Trophoblast cell (in vitro differentiated cells and primary cell): ENCODE measurements at regions not wholly inside any gene's neighbourhood (a gene's known extent, or its start where the extent isn't known, plus 50 kb on each side); places are given as distances from the start of the nearest gene placed in this dataset.
"Not testable (repeated sequence)": the region's sequence is repeated elsewhere in the genome, so short reads cannot be mapped to it uniquely, and the experiment has no call there.

ENCODE experiments used
- DNase-seq, 2 donors: peaks; one replicate each; pipeline ENCODE4 v3.0.0-alpha.2; 2016
- H2AFZ ChIP-seq: 2 replicates; pipeline ENCODE4 v1.6.1; 2013; ENCODE audit warnings: low read length, moderate library complexity, mild to moderate bottlenecking; ENCODE audit not compliant: insufficient read depth, poor library complexity
- H2AK5ac ChIP-seq: 2 replicates; pipeline ENCODE4 v1.6.1; 2013; ENCODE audit warnings: mild to moderate bottlenecking, low read length
- H2BK120ac ChIP-seq: 2 replicates; pipeline ENCODE4 v1.6.1; 2013; ENCODE audit warnings: low read length, mild to moderate bottlenecking, moderate library complexity; ENCODE audit not compliant: insufficient read depth, poor library complexity
- H2BK12ac ChIP-seq: 2 replicates; pipeline ENCODE4 v1.6.1; 2013; ENCODE audit warnings: mild to moderate bottlenecking, low read length, moderate library complexity
- H2BK5ac ChIP-seq: 2 replicates; pipeline ENCODE4 v1.6.1; 2013; ENCODE audit warnings: low read length, low read depth, moderate library complexity, mild to moderate bottlenecking; ENCODE audit not compliant: poor library complexity
- H3K14ac ChIP-seq: 2 replicates; pipeline ENCODE4 v1.6.1; 2013; ENCODE audit warnings: mild to moderate bottlenecking, low read length
- H3K18ac ChIP-seq: 2 replicates; pipeline ENCODE4 v1.6.1; 2013; ENCODE audit warnings: mild to moderate bottlenecking, low read length
- H3K23ac ChIP-seq: 2 replicates; pipeline ENCODE4 v1.6.1; 2013; ENCODE audit warnings: low read length
- H3K27ac ChIP-seq: 2 replicates; pipeline ENCODE4 v1.5.1; 2013; ENCODE audit warnings: low read depth, mild to moderate bottlenecking, inconsistent platforms, low read length, moderate library complexity
- H3K27me3 ChIP-seq: 2 replicates; pipeline ENCODE4 v1.6.1; 2013; ENCODE audit warnings: inconsistent platforms, mild to moderate bottlenecking, low read length, moderate library complexity; ENCODE audit not compliant: insufficient read depth
- H3K36me3 ChIP-seq, 2 experiments: 1 replicate in 1 of 2; 2 replicates in 1 of 2; pipeline ENCODE4 v1.6.1; 2013; ENCODE audit warnings: low read length in 2 of 2, mild to moderate bottlenecking in 2 of 2, moderate library complexity in 1 of 2; ENCODE audit not compliant: insufficient read depth in 2 of 2, control insufficient read depth in 1 of 2
- H3K4ac ChIP-seq: 2 replicates; pipeline ENCODE4 v1.6.1; 2013; ENCODE audit warnings: low read depth, mild to moderate bottlenecking, low read length, moderate library complexity
- H3K4me1 ChIP-seq, 2 experiments: 1 replicate in 1 of 2; 2 replicates in 1 of 2; pipeline ENCODE4 v1.6.1; 2013; ENCODE audit warnings: low read length in 2 of 2, mild to moderate bottlenecking in 2 of 2, moderate library complexity in 1 of 2; ENCODE audit not compliant: insufficient read depth in 2 of 2, control insufficient read depth in 1 of 2
- H3K4me2 ChIP-seq: 2 replicates; pipeline ENCODE4 v1.6.1; 2013; ENCODE audit warnings: inconsistent platforms, mild to moderate bottlenecking, low read length, moderate library complexity
- H3K4me3 ChIP-seq: 2 replicates; pipeline ENCODE4 v1.5.1; 2013; ENCODE audit warnings: mild to moderate bottlenecking, low read depth, low read length, inconsistent platforms
- H3K79me1 ChIP-seq: one replicate; pipeline ENCODE4 v1.6.1; 2013; ENCODE audit warnings: low read length
- H3K79me2 ChIP-seq: 2 replicates; pipeline ENCODE4 v1.6.1; 2013; ENCODE audit warnings: low read length, mild to moderate bottlenecking; ENCODE audit not compliant: control insufficient read depth, insufficient read depth, poor library complexity
- H3K9ac ChIP-seq: 2 replicates; pipeline ENCODE4 v1.6.1; 2013; ENCODE audit warnings: mild to moderate bottlenecking, low read length
- H3K9me3 ChIP-seq: 2 replicates; pipeline ENCODE4 v1.6.1; 2013; ENCODE audit warnings: low read depth, mild to moderate bottlenecking, control low read depth, inconsistent platforms, low read length; ENCODE audit not compliant: insufficient read depth
- H4K12ac ChIP-seq: 2 replicates; pipeline ENCODE4 v1.6.1; 2013; ENCODE audit warnings: low read depth, mild to moderate bottlenecking, low read length, moderate library complexity
- H4K8ac ChIP-seq: 2 replicates; pipeline ENCODE4 v1.6.1; 2013; ENCODE audit warnings: low read depth, mild to moderate bottlenecking, low read length, moderate library complexity
- H4K91ac ChIP-seq: one replicate; pipeline ENCODE4 v1.6.1; 2013; ENCODE audit warnings: low read depth, mild to moderate bottlenecking, low read length, moderate library complexity
- WGBS: extraction: QIAGEN DNeasy Blood & Tissue Kit; methylation state at CpG from one replicate; pipeline ENCODE4 v1.1.7; 2013; ENCODE audit warnings: missing lambda C conversion rate; ENCODE audit not compliant: insufficient read length, insufficient coverage; ENCODE audit errors: extremely low coverage; 5-methylcytosine and 5-hydroxymethylcytosine counted together

DNA sequence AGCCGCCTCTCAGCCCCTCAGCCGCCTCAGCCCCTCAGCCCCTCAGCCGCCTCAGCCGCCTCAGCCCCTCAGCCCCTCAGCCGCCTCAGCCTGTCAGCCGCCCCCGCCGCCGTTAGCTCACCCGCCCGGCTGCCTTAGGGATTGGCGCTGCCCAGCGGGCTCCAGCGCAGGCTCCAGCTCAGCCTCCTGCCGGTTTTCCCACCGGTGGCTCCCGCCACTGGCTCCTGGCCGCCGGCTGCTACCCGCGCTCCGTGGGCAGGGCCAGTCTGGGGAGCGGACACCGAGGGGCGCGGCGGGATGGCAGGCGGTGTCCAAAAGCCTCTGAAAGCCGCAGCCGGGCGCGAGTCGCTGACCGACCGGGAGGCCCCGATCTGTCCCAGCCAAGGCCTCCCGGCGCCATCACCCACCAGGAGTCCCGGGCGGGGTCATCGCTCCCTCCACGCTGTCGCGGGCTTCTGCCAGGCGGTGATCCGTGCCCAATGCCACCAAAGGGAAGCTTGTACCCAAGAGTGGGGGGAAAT, 1532.7 kb downstream of the REEP3 start:
- H3K27me3 ChIP-seq, H3K23ac ChIP-seq, H3K36me3 ChIP-seq, H4K91ac ChIP-seq, H3K18ac ChIP-seq, H3K4me1 ChIP-seq, H3K4me3 ChIP-seq, H3K79me1 ChIP-seq, H3K14ac ChIP-seq, H3K9ac ChIP-seq, H3K4me2 ChIP-seq, H2BK5ac ChIP-seq, H2BK120ac ChIP-seq, H3K27ac ChIP-seq, H4K12ac ChIP-seq, H3K4ac ChIP-seq, H2AK5ac ChIP-seq, DNase-seq, H2BK12ac ChIP-seq, H3K79me2 ChIP-seq, H4K8ac ChIP-seq, H3K9me3 ChIP-seq, H2AFZ ChIP-seq: not testable (repeated sequence)
- WGBS: no CpG with 5 or more reads among the region's 46 CpGs

DNA sequence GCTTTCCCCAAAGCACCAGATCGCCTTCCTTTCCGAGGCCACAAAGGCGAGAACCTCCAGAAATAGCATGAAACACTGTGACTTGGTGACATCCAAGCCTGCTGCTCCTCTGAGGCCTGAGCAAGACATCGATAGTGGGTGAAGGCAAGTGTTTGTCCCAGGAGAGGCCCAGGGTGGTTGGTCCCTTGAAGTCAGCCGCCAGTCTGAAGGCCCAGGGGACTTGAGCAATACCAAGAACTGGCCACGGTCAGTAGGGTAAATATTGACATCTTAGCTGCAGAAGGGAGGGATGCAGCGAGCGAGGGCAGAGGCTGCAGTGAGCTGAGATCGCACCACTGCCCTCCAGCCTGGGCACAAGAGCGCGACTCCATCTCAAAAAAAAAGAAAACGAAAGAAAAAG, 1533.5 kb downstream of the REEP3 start:
- H4K91ac ChIP-seq, H2AFZ ChIP-seq, H2BK5ac ChIP-seq, H2BK12ac ChIP-seq, H3K14ac ChIP-seq, H3K79me2 ChIP-seq, H3K36me3 ChIP-seq, H3K27me3 ChIP-seq, H2BK120ac ChIP-seq, H3K79me1 ChIP-seq, DNase-seq, H3K4me2 ChIP-seq, H3K27ac ChIP-seq, H3K23ac ChIP-seq, H3K9me3 ChIP-seq, H2AK5ac ChIP-seq, H3K18ac ChIP-seq, H3K9ac ChIP-seq, H3K4me3 ChIP-seq, H4K8ac ChIP-seq, H3K4ac ChIP-seq, H4K12ac ChIP-seq, H3K4me1 ChIP-seq: not testable (repeated sequence)
- no CpG with 5 or more reads among the region's 12 CpGs for WGBS

DNA sequence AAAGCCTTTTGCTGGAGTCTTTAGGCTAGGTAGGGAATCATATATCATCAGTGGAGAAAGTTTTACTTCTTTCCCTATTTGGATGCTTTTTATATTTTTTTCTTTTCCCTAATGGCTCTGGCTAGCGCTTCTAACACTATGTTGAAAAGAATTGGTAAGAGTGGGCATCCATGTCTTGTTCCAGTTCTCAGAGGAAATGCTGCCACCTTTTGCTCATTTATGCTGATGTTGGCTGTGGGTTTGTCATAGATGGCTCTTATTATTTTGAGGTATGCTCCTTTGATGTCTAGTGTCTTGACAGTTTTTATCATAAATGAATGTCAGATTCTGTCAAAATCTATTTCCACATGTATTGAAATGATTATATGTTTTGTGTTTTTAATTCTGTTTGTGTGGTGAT, 1544.1 kb downstream of the REEP3 start:
- Histone ChIP-seq H3K4me2 (no peak overlapping the region), H2BK12ac (no peak overlapping the region), H4K8ac (no peak overlapping the region), H2AFZ (no peak overlapping the region), H3K27me3 (no peaks in the 10 kb centered on the region), H3K14ac (no peak overlapping the region), H3K79me1 (no peaks in the 10 kb centered on the region), H3K9me3 (no peaks in the 10 kb centered on the region), H3K27ac (no peak overlapping the region), H3K18ac (no peak overlapping the region), H3K4ac (no peak overlapping the region), H3K23ac (no peak overlapping the region), H4K12ac (no peak overlapping the region), H4K91ac (no peak overlapping the region), H3K36me3 (no peaks in the 10 kb centered on the region), H3K4me3 (no peak overlapping the region), H2AK5ac (no peak overlapping the region), H3K79me2 (no peaks in the 10 kb centered on the region), H3K4me1 (no peaks in the 10 kb centered on the region), H2BK120ac (no peak overlapping the region), H2BK5ac (no peak overlapping the region), H3K9ac (no peak overlapping the region)
- DNase-seq: no peak
- no CpG with 5 or more reads among the region's 1 CpG for WGBS

DNA sequence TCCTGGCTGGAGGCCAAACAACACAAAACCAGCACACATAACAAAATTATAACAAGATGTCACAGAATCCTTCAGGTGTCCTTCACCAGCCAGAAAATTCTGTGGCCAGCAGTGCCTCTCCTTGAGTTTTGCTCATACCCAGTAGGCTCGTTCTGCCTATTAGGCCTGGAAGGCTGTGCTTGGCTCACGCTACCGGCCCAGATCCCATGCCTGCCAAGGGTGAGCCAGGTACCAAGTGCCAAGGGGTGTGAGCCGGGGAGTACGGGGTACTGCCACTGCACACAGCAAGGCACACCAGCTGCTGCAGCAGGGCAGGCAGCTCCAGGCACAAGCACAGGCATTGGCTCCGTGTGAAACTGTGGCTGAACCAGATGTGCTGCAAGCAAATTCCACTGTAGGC, 1562.0 kb downstream of the REEP3 start:
- Histone ChIP-seq H3K14ac (no peak overlapping the region), H2BK12ac (no peak overlapping the region), H3K27me3 (no peaks in the 10 kb centered on the region), H3K9me3 (peaks cover 20% of the 10 kb centered on the region), H3K18ac (no peak overlapping the region), H2BK120ac (no peak overlapping the region), H3K79me1 (no peaks in the 10 kb centered on the region), H3K23ac (no peak overlapping the region), H2BK5ac (no peak overlapping the region), H4K12ac (no peak overlapping the region), H3K4me1 (no peaks in the 10 kb centered on the region), H3K4ac (no peak overlapping the region), H3K27ac (no peak overlapping the region), H4K91ac (no peak overlapping the region), H3K4me3 (peak overlapping the region; percentile 25), H3K36me3 (no peaks in the 10 kb centered on the region), H3K79me2 (no peaks in the 10 kb centered on the region), H2AK5ac (no peak overlapping the region), H3K4me2 (no peak overlapping the region), H2AFZ (no peak overlapping the region), H3K9ac (no peak overlapping the region), H4K8ac (no peak overlapping the region)
- DNase-seq: no peak
- WGBS: no CpG with 5 or more reads among the region's 6 CpGs
